Activated CD8-positive, alpha-beta memory T cell treated with anti-CD3 and anti-CD28 coated beads, Interleukin-2, amount 10 ng/mL, durations not matched to agents 7 days and 5 days (primary cell): ENCODE measurements at regions not wholly inside any gene's neighbourhood (a gene's known extent, or its start where the extent isn't known, plus 50 kb on each side); places are given as distances from the start of the nearest gene placed in this dataset.
"Not testable (repeated sequence)": the region's sequence is repeated elsewhere in the genome, so short reads cannot be mapped to it uniquely, and the experiment has no call there.

Experiments
- ATAC-seq: fragments of 150-1000 bp; cut with Tn5 transposase; one replicate; pipeline ENCODE4 v1.10.0; 2021; ENCODE audit warnings: moderate library complexity
- CTCF ChIA-PET: fragments of 350-600 bp; sonication (Branson Sonifier 250); formaldehyde crosslinking; loops from one replicate; lab custom pipeline; 2021; ENCODE audit warnings: antibody characterized with exemption; lab: Charles Lee
- DNase-seq: peaks from one replicate; pipeline ENCODE4 v3.0.0-alpha.2; 2020
- H3K27ac Mint-ChIP-seq: one replicate; pipeline ENCODE4 v1.8.0; 2021; ENCODE audit warnings: mild to moderate bottlenecking, mixed read lengths
- H3K27me3 Mint-ChIP-seq: one replicate; pipeline ENCODE4 v1.8.0; 2021; ENCODE audit warnings: mixed read lengths
- H3K36me3 Mint-ChIP-seq: one replicate; pipeline ENCODE4 v1.8.0; 2021; ENCODE audit warnings: mild to moderate bottlenecking, mixed read lengths
- H3K4me1 Mint-ChIP-seq: one replicate; pipeline ENCODE4 v1.8.0; 2021; ENCODE audit warnings: mixed read lengths
- H3K4me3 Mint-ChIP-seq: one replicate; pipeline ENCODE4 v1.8.0; 2021; ENCODE audit warnings: mild to moderate bottlenecking, moderate library complexity, mixed read lengths
- H3K9me3 Mint-ChIP-seq: one replicate; pipeline ENCODE4 v1.8.0; 2022; ENCODE audit warnings: low read depth, mixed read lengths

GRCh38 chr18:8882632-8883408 is 177.5 kb downstream of the MTCL1 start:
- H3K27ac Mint-ChIP-seq, result no peak overlapping the region
- peaks cover 2% of the 10 kb centered on the region for H3K36me3 Mint-ChIP-seq
- DNase-seq (no peak), ATAC-seq (no peak)
- CTCF ChIA-PET, result no interaction called here
- peaks cover 3% of the 10 kb centered on the region for H3K27me3 Mint-ChIP-seq
- H3K4me1 Mint-ChIP-seq, result no peaks in the 10 kb centered on the region
- H3K9me3 Mint-ChIP-seq, result peaks cover 8% of the 10 kb centered on the region
- H3K4me3 Mint-ChIP-seq, result no peak overlapping the region

GRCh38 chr18:8883409-8883668 is 178.0 kb downstream of the MTCL1 start:
- ATAC-seq, result no peak
- CTCF ChIA-PET, result no interaction called here

GRCh38 chr18:8887877-8888276 is 182.5 kb downstream of the MTCL1 start:
- H3K4me3 Mint-ChIP-seq, CTCF ChIA-PET, H3K27ac Mint-ChIP-seq, H3K36me3 Mint-ChIP-seq, H3K9me3 Mint-ChIP-seq, DNase-seq, H3K27me3 Mint-ChIP-seq, H3K4me1 Mint-ChIP-seq, ATAC-seq: not testable (repeated sequence)

More at GRCh38 chr18:8883409-8883668, 178.0 kb downstream of the MTCL1 start:
- peaks cover 3% of the 10 kb centered on the region for H3K27me3 Mint-ChIP-seq
- peaks cover 2% of the 10 kb centered on the region for H3K36me3 Mint-ChIP-seq
- H3K4me3 Mint-ChIP-seq, result no peak overlapping the region
- H3K27ac Mint-ChIP-seq, result no peak overlapping the region
- H3K9me3 Mint-ChIP-seq, result peaks cover 9% of the 10 kb centered on the region
- no peaks in the 10 kb centered on the region for H3K4me1 Mint-ChIP-seq
- DNase-seq, result no peak

GRCh38 chr18:8889489-8889888 is 184.1 kb downstream of the MTCL1 start:
- ATAC-seq (no peak), DNase-seq (no peak)
- Mint-ChIP-seq H3K4me1 (no peaks in the 10 kb centered on the region), H3K27ac (no peak overlapping the region), H3K9me3 (peaks cover 2% of the 10 kb centered on the region), H3K4me3 (no peak overlapping the region), H3K36me3 (no peaks in the 10 kb centered on the region), H3K27me3 (peaks cover 5% of the 10 kb centered on the region)
- CTCF ChIA-PET, result no interaction called here

GRCh38 chr18:8890503-8890902 is 185.1 kb downstream of the MTCL1 start:
- H3K4me3 Mint-ChIP-seq, CTCF ChIA-PET, H3K36me3 Mint-ChIP-seq, H3K27me3 Mint-ChIP-seq, H3K27ac Mint-ChIP-seq, DNase-seq, H3K4me1 Mint-ChIP-seq, ATAC-seq, H3K9me3 Mint-ChIP-seq: not testable (repeated sequence)

- H3K9me3 Mint-ChIP-seq, result peaks cover 2% of the 10 kb centered on the region
- H3K27ac Mint-ChIP-seq, result no peak overlapping the region
- ATAC-seq (no peak), DNase-seq (no peak)
- H3K4me3 Mint-ChIP-seq, result no peak overlapping the region
- H3K36me3 Mint-ChIP-seq, result no peaks in the 10 kb centered on the region
- CTCF ChIA-PET, result no interaction called here
- H3K27me3 Mint-ChIP-seq, result peaks cover 5% of the 10 kb centered on the region
- no peaks in the 10 kb centered on the region for H3K4me1 Mint-ChIP-seq
Observed at GRCh38 chr18:8890957-8891464, 185.7 kb downstream of the MTCL1 start.

GRCh38 chr18:8893221-8893620 is 187.9 kb downstream of the MTCL1 start:
- no peak for ATAC-seq
- Mint-ChIP-seq H3K27me3 (peaks cover 5% of the 10 kb centered on the region), H3K4me1 (no peaks in the 10 kb centered on the region), H3K4me3 (no peak overlapping the region), H3K36me3 (no peaks in the 10 kb centered on the region), H3K9me3 (no peaks in the 10 kb centered on the region), H3K27ac (no peak overlapping the region)
- CTCF ChIA-PET, result no interaction called here
- DNase-seq, result no peak

GRCh38 chr18:8893628-8894231 is 188.4 kb downstream of the MTCL1 start:
- Mint-ChIP-seq H3K4me3 (no peak overlapping the region), H3K9me3 (no peaks in the 10 kb centered on the region), H3K4me1 (no peaks in the 10 kb centered on the region), H3K27me3 (peaks cover 5% of the 10 kb centered on the region), H3K36me3 (no peaks in the 10 kb centered on the region), H3K27ac (no peak overlapping the region)
- no peak for ATAC-seq
- no peak for DNase-seq
- CTCF ChIA-PET, result no interaction called here

- no peak overlapping the region for H3K27ac Mint-ChIP-seq
- no peaks in the 10 kb centered on the region for H3K9me3 Mint-ChIP-seq
- no peak for ATAC-seq
- CTCF ChIA-PET, result no interaction called here
- H3K4me3 Mint-ChIP-seq, result no peak overlapping the region
- no peaks in the 10 kb centered on the region for H3K36me3 Mint-ChIP-seq
- DNase-seq, result no peak
- peaks cover 5% of the 10 kb centered on the region for H3K27me3 Mint-ChIP-seq
- no peaks in the 10 kb centered on the region for H3K4me1 Mint-ChIP-seq
Observed at GRCh38 chr18:8894823-8895222, 189.5 kb downstream of the MTCL1 start.

- Mint-ChIP-seq H3K4me1 (no peaks in the 10 kb centered on the region), H3K36me3 (no peaks in the 10 kb centered on the region), H3K4me3 (no peak overlapping the region), H3K27ac (no peak overlapping the region), H3K27me3 (peaks cover 9% of the 10 kb centered on the region), H3K9me3 (no peaks in the 10 kb centered on the region)
- no peak for ATAC-seq
- no peak for DNase-seq
- CTCF ChIA-PET, result no interaction called here
Observed at GRCh38 chr18:8895341-8895740, 190.0 kb downstream of the MTCL1 start.

GRCh38 chr18:8895987-8896619 is 190.7 kb downstream of the MTCL1 start:
- Mint-ChIP-seq H3K36me3 (no peaks in the 10 kb centered on the region), H3K27me3 (peaks cover 9% of the 10 kb centered on the region), H3K27ac (no peak overlapping the region), H3K4me3 (no peak overlapping the region), H3K4me1 (no peaks in the 10 kb centered on the region), H3K9me3 (no peaks in the 10 kb centered on the region)
- ATAC-seq (no peak), DNase-seq (no peak)
- CTCF ChIA-PET, result no interaction called here

GRCh38 chr18:8899000-8899399 is 193.6 kb downstream of the MTCL1 start:
- ATAC-seq (no peak), DNase-seq (no peak)
- CTCF ChIA-PET, result no interaction called here
- Mint-ChIP-seq H3K36me3 (no peaks in the 10 kb centered on the region), H3K27me3 (peaks cover 17% of the 10 kb centered on the region), H3K27ac (no peak overlapping the region), H3K4me1 (no peaks in the 10 kb centered on the region), H3K4me3 (no peak overlapping the region), H3K9me3 (no peaks in the 10 kb centered on the region)

GRCh38 chr18:8900552-8900951 is 195.2 kb downstream of the MTCL1 start:
- ATAC-seq (no peak), DNase-seq (no peak)
- Mint-ChIP-seq H3K36me3 (no peaks in the 10 kb centered on the region), H3K9me3 (no peaks in the 10 kb centered on the region), H3K27me3 (peaks cover 17% of the 10 kb centered on the region), H3K27ac (no peak overlapping the region), H3K4me1 (no peaks in the 10 kb centered on the region), H3K4me3 (no peak overlapping the region)
- CTCF ChIA-PET, result no interaction called here

- H3K4me3 Mint-ChIP-seq, result no peak overlapping the region
- ATAC-seq, result no peak
- H3K27ac Mint-ChIP-seq, result no peak overlapping the region
Observed at GRCh38 chr18:8901019-8901418, 195.7 kb downstream of the MTCL1 start.

More at GRCh38 chr18:8901019-8901418, 195.7 kb downstream of the MTCL1 start:
- H3K9me3 Mint-ChIP-seq, result no peaks in the 10 kb centered on the region
- peaks cover 17% of the 10 kb centered on the region for H3K27me3 Mint-ChIP-seq
- no peaks in the 10 kb centered on the region for H3K36me3 Mint-ChIP-seq
- DNase-seq, result no peak
- CTCF ChIA-PET, result no interaction called here
- no peaks in the 10 kb centered on the region for H3K4me1 Mint-ChIP-seq
